Panc1 (cell line): ENCODE measurements at regions not wholly inside any gene's neighbourhood (a gene's known extent, or its start where the extent isn't known, plus 50 kb on each side); places are given as distances from the start of the nearest gene placed in this dataset.

ENCODE experiments used
- ATAC-seq: fragments of 200-7000 bp; cut with Tn5 transposase; 2 replicates; pipeline ENCODE4 v1.9.1; 2020; ENCODE audit warnings: mild to moderate bottlenecking, moderate library complexity
- BruUV-seq: library from RNA; stranded (reverse); fragments of 400-500 nt; replicated peaks from 2 replicates; lab custom pipeline; 2021; lab: Mats Ljungman, UMichigan
- CTCF ChIA-PET: fragments of 300-600 bp; sonication (Branson Sonifier 250); formaldehyde crosslinking; loops from one replicate; lab custom pipeline; 2022; ENCODE audit warnings: antibody characterized with exemption; lab: Charles Lee
- POLR2A ChIA-PET: fragments of 300-600 bp; sonication (Branson Sonifier 250); formaldehyde crosslinking; loops from one replicate; lab custom pipeline; 2022; ENCODE audit warnings: antibody characterized with exemption; lab: Charles Lee
- DNase-seq: peaks from one replicate; pipeline ENCODE4 v3.0.0-alpha.2; 2010; ENCODE audit warnings: low read depth, low spot score
- H3K27ac ChIP-seq: 2 replicates; pipeline ENCODE4 v1.5.1; 2011; ENCODE audit warnings: mild to moderate bottlenecking, low read length, inconsistent platforms
- H3K27me3 ChIP-seq: fragments of 200-500 bp; sonication (Bioruptor generic); 2 replicates; pipeline ENCODE4 v1.6.0; 2014; ENCODE audit warnings: low read length, inconsistent platforms; ENCODE audit not compliant: control insufficient read depth, insufficient read depth
- H3K36me3 ChIP-seq: fragments of 200-500 bp; sonication (Bioruptor generic); 2 replicates; pipeline ENCODE4 v1.5.1; 2014; ENCODE audit warnings: inconsistent platforms, mild to moderate bottlenecking, low read length, moderate library complexity; ENCODE audit not compliant: control insufficient read depth, insufficient read depth
- H3K4me1 ChIP-seq: 2 replicates; pipeline ENCODE4 v1.5.1; 2011; ENCODE audit warnings: inconsistent platforms, mild to moderate bottlenecking, low read length, moderate library complexity; ENCODE audit not compliant: control insufficient read depth, insufficient read depth
- H3K4me3 ChIP-seq, 2 experiments: 2 replicates each; pipeline ENCODE4 v1.5.1; 2011 to 2012; ENCODE audit warnings: low read depth in 2 of 2, low read length in 2 of 2, mild to moderate bottlenecking in 2 of 2, inconsistent platforms in 1 of 2, moderate library complexity in 1 of 2
- H3K9me3 ChIP-seq: fragments of 200-500 bp; sonication (Bioruptor generic); 2 replicates; pipeline ENCODE4 v1.5.1; 2014; ENCODE audit warnings: low read depth, mild to moderate bottlenecking, inconsistent platforms, low read length, moderate library complexity; ENCODE audit not compliant: control insufficient read depth, insufficient read depth
- POLR2AphosphoS5 ChIP-seq: IDR thresholded peaks from 2 replicates; pipeline ENCODE4 v1.6.1; 2012; ENCODE audit warnings: mild to moderate bottlenecking, low read depth, low read length, moderate library complexity
- SIN3A ChIP-seq: IDR thresholded peaks from 2 replicates; pipeline ENCODE4 v1.6.1; 2012; ENCODE audit warnings: low read depth, mild to moderate bottlenecking, low read length, moderate library complexity, borderline replicate concordance; ENCODE audit not compliant: insufficient read depth
- TCF7L2 ChIP-seq: IDR thresholded peaks from 2 replicates; pipeline ENCODE4 v1.6.1; 2011; ENCODE audit warnings: mild to moderate bottlenecking, low read depth, low read length, inconsistent platforms
- in situ Hi-C: cut with HindIII; loops from 2 replicates; pipeline ENCODE4 v1.10.0; 2016; ENCODE audit warnings: low sequenced_read_pairs, low pct_unique_long_range_greater_than_20kb
- intact Hi-C: fragments of 100-400 bp; cut with micrococcal nuclease; formaldehyde crosslinking; loops from one replicate; pipeline ENCODE4 v1.10.0; 2022; ENCODE audit not compliant: unreplicated experiment
- TF ChIP-seq, protein P1 (sequence below), 2 experiments: IDR thresholded peaks; 2 replicates each; pipeline ENCODE4 v1.6.1; 2011 to 2012; ENCODE audit warnings: low read depth in 2 of 2, control low read depth in 1 of 2, low read length in 1 of 2, mild to moderate bottlenecking in 1 of 2, moderate library complexity in 1 of 2; ENCODE audit not compliant: insufficient read depth in 1 of 2
- TF ChIP-seq, protein P2 (sequence below): fragments of 450-650 bp; IDR thresholded peaks from 2 replicates; pipeline ENCODE4 v1.5.1; 2017; ENCODE audit warnings: mild to moderate bottlenecking

DNA sequence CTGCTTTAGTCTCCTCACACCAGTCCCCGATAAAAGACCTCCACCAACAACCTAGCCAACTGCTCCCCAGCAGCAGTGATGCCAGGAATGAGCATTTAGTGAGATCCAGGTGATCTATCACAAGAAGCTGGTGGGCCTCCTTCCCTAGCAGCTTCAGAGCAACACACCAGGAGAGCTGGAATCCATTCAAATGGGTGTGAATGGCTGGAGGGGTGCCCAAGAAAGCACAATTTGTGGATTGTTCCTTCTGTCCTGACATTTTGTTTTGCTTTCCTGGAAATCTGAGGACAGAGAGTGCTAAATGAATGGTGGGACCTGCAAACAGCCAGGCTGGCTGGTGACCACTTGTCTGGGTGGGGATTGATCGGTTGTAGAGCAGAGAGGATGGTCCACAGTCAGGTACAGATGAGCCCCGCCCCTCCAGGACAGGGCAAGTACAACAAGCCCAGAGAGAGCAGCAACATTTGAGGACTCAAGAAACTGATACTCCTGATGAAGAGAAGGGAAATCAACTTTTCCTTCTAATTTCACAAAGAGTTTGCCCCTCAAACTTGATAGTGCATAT, 316.8 kb downstream of the VPS13C start:
- Histone ChIP-seq H3K27me3 (no peaks in the 10 kb centered on the region), H3K4me3 (no peak overlapping the region), H3K36me3 (no peaks in the 10 kb centered on the region), H3K27ac (no peak overlapping the region), H3K4me1 (no peaks in the 10 kb centered on the region), H3K9me3 (no peaks in the 10 kb centered on the region)
- in situ Hi-C loops (no loop called here), intact Hi-C loops (no loop called here)
- TF ChIP-seq SIN3A = no peak
- no peak for TF ChIP-seq TCF7L2
- TF ChIP-seq, protein P1, sequence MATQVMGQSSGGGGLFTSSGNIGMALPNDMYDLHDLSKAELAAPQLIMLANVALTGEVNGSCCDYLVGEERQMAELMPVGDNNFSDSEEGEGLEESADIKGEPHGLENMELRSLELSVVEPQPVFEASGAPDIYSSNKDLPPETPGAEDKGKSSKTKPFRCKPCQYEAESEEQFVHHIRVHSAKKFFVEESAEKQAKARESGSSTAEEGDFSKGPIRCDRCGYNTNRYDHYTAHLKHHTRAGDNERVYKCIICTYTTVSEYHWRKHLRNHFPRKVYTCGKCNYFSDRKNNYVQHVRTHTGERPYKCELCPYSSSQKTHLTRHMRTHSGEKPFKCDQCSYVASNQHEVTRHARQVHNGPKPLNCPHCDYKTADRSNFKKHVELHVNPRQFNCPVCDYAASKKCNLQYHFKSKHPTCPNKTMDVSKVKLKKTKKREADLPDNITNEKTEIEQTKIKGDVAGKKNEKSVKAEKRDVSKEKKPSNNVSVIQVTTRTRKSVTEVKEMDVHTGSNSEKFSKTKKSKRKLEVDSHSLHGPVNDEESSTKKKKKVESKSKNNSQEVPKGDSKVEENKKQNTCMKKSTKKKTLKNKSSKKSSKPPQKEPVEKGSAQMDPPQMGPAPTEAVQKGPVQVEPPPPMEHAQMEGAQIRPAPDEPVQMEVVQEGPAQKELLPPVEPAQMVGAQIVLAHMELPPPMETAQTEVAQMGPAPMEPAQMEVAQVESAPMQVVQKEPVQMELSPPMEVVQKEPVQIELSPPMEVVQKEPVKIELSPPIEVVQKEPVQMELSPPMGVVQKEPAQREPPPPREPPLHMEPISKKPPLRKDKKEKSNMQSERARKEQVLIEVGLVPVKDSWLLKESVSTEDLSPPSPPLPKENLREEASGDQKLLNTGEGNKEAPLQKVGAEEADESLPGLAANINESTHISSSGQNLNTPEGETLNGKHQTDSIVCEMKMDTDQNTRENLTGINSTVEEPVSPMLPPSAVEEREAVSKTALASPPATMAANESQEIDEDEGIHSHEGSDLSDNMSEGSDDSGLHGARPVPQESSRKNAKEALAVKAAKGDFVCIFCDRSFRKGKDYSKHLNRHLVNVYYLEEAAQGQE (IDR thresholded peaks at IDR 0.05; ENCODE audit: insufficient read depth in 1 of 2, low read depth in 2 of 2, low read length in 1 of 2) = no peak
- no peak for TF ChIP-seq POLR2AphosphoS5
- TF ChIP-seq, protein P2, sequence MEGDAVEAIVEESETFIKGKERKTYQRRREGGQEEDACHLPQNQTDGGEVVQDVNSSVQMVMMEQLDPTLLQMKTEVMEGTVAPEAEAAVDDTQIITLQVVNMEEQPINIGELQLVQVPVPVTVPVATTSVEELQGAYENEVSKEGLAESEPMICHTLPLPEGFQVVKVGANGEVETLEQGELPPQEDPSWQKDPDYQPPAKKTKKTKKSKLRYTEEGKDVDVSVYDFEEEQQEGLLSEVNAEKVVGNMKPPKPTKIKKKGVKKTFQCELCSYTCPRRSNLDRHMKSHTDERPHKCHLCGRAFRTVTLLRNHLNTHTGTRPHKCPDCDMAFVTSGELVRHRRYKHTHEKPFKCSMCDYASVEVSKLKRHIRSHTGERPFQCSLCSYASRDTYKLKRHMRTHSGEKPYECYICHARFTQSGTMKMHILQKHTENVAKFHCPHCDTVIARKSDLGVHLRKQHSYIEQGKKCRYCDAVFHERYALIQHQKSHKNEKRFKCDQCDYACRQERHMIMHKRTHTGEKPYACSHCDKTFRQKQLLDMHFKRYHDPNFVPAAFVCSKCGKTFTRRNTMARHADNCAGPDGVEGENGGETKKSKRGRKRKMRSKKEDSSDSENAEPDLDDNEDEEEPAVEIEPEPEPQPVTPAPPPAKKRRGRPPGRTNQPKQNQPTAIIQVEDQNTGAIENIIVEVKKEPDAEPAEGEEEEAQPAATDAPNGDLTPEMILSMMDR = no peak
- ChIA-PET CTCF (no interaction called here), POLR2A (no interaction called here)
- no peak for ATAC-seq
- BruUV-seq = no TSS peak
- no peak for DNase-seq

DNA sequence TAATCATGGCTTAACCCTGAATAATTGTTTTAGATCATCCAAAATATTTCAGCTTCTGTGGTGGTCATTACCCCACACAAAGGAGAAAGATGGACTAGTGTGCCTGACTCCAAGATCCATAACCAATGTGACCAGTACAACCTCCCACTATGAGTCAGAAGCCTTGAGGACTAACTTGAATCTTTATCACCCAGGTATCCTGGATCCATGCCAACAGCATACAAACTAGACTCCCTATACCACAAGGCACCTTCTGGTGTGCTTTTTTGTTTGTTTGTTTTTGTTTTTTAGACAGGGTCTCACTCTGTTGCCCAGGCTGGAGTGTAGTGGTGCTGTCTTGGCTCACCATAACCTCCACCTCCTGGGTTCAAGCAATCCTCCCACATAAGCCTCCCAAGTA, 317.7 kb downstream of the VPS13C start:
- no peak for DNase-seq
- in situ Hi-C loops = no loop called here
- ATAC-seq = no peak

More for the DNA sequence above, 317.7 kb downstream of the VPS13C start:
- intact Hi-C loops = no loop called here
- ChIA-PET CTCF (no interaction called here), POLR2A (no interaction called here)
- Histone ChIP-seq H3K27me3 (no peaks in the 10 kb centered on the region), H3K36me3 (no peaks in the 10 kb centered on the region), H3K9me3 (no peaks in the 10 kb centered on the region), H3K4me3 (no peak overlapping the region), H3K4me1 (no peaks in the 10 kb centered on the region), H3K27ac (no peak overlapping the region)
- no TSS peak for BruUV-seq
- TF ChIP-seq TCF7L2 = no peak
- TF ChIP-seq, protein P1 (IDR thresholded peaks at IDR 0.05; ENCODE audit: insufficient read depth in 1 of 2, low read depth in 2 of 2, low read length in 1 of 2) = no peak
